ENCODE measurements at regions not wholly inside any gene's neighbourhood (a gene's known extent, or its start where the extent isn't known, plus 50 kb on each side); places are given as distances from the start of the nearest gene placed in this dataset.

- no peak for TF ChIP-seq CTCF (IDR thresholded peaks at IDR 0.05)
- TF ChIP-seq REST (IDR thresholded peaks at IDR 0.05; ENCODE audit: insufficient read depth in 1 of 2, low read depth in 2 of 2, low read length in 1 of 2), result no peak
These were observed 535.4 kb upstream of the PTPRD start for GRCh38 chr9:11148189-11148588.

Data from Panc1 (cell line).